ENCODE measurements at regions not wholly inside any gene's neighbourhood (a gene's known extent, or its start where the extent isn't known, plus 50 kb on each side); places are given as distances from the start of the nearest gene placed in this dataset.

DNA sequence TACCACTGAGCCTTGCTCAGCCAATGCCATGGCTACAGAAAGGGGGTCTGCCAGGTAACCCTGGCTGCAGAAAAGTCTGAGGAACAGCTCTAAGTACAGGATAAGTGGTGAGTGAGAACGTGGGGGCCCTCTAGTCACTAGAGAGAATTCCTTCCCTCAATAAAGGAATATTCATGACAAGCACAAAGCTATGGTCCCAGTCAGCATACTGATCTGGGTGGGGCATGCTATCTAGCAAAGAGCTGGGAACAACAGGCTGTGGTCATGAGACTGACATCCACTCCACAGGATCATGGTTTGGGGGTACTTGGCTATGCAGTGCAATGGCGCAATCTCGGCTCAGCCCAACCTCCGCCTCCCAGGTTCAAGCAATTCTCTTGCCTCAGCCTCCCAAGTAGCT, 140.4 kb downstream of the MTHFS start:
- no peak for TF ChIP-seq POLR2A (IDR thresholded peaks at IDR 0.05; ENCODE audit: low read length)
- no peak for TF ChIP-seq GATA1 (IDR thresholded peaks at IDR 0.05; ENCODE audit: low read depth, low read length)
